ENCODE measurements at regions not wholly inside any gene's neighbourhood (a gene's known extent, or its start where the extent isn't known, plus 50 kb on each side); places are given as distances from the start of the nearest gene placed in this dataset.
"Not testable (repeated sequence)": the region's sequence is repeated elsewhere in the genome, so short reads cannot be mapped to it uniquely, and the experiment has no call there.

GRCh38 chr21:41610840-41611115 lies 102.8 kb upstream of the TMPRSS2 start:
- not testable (repeated sequence) for DNase-seq (ENCODE audit: low read depth)

- no peak for DNase-seq (ENCODE audit: low read depth)
These were observed 102.3 kb upstream of the TMPRSS2 start for GRCh38 chr21:41610042-41610839.

GRCh38 chr21:41606706-41607105 lies 98.7 kb upstream of the TMPRSS2 start:
- DNase-seq (ENCODE audit: low read depth) = no peak

GRCh38 chr21:41605934-41606285 lies 98.0 kb upstream of the TMPRSS2 start:
- DNase-seq (ENCODE audit: low read depth) = no peak

GRCh38 chr21:41605178-41605933 lies 97.4 kb upstream of the TMPRSS2 start:
- no peak for DNase-seq (ENCODE audit: low read depth)

- no peak for DNase-seq (ENCODE audit: low read depth)
These were observed 96.7 kb upstream of the TMPRSS2 start for GRCh38 chr21:41604583-41605041.

GRCh38 chr21:41603476-41603875 lies 95.5 kb upstream of the TMPRSS2 start:
- no peak for DNase-seq (ENCODE audit: low read depth)

- DNase-seq (ENCODE audit: low read depth) = no peak
These were observed 94.6 kb upstream of the TMPRSS2 start for GRCh38 chr21:41602531-41602930.

GRCh38 chr21:41601573-41602368 lies 93.8 kb upstream of the TMPRSS2 start:
- DNase-seq (ENCODE audit: low read depth) = no peak

- no peak for DNase-seq (ENCODE audit: low read depth)
These were observed 93.1 kb upstream of the TMPRSS2 start for GRCh38 chr21:41600961-41601572.

- no peak for DNase-seq (ENCODE audit: low read depth)
These were observed 92.6 kb upstream of the TMPRSS2 start for GRCh38 chr21:41600556-41600955.

- DNase-seq (ENCODE audit: low read depth) = no peak
These were observed 92.2 kb upstream of the TMPRSS2 start for GRCh38 chr21:41600116-41600515.

- DNase-seq (ENCODE audit: low read depth) = no peak
These were observed 90.8 kb upstream of the TMPRSS2 start for GRCh38 chr21:41598561-41599431.

GRCh38 chr21:41597811-41598231 lies 89.9 kb upstream of the TMPRSS2 start:
- no peak for DNase-seq (ENCODE audit: low read depth)

- no peak for DNase-seq (ENCODE audit: low read depth)
These were observed 89.3 kb upstream of the TMPRSS2 start for GRCh38 chr21:41597227-41597626.

- DNase-seq (ENCODE audit: low read depth) = no peak
These were observed 88.4 kb upstream of the TMPRSS2 start for GRCh38 chr21:41596241-41596925.

- DNase-seq (ENCODE audit: low read depth) = no peak
These were observed 86.3 kb upstream of the TMPRSS2 start for GRCh38 chr21:41594268-41594667.

GRCh38 chr21:41593760-41594138 lies 85.8 kb upstream of the TMPRSS2 start:
- no peak for DNase-seq (ENCODE audit: low read depth)

- DNase-seq (ENCODE audit: low read depth) = no peak
These were observed 85.2 kb upstream of the TMPRSS2 start for GRCh38 chr21:41593051-41593759.

- no peak for DNase-seq (ENCODE audit: low read depth)
These were observed 81.7 kb upstream of the TMPRSS2 start for GRCh38 chr21:41589620-41590175.

Measured in stromal cell of bone marrow (primary cell).